Vagina (tissue), 2 donors: ENCODE measurements at regions not wholly inside any gene's neighbourhood (a gene's known extent, or its start where the extent isn't known, plus 50 kb on each side); places are given as distances from the start of the nearest gene placed in this dataset.

Experiments used
- DNase-seq, 2 donors: peaks; one replicate each; pipeline ENCODE4 v3.0.0-alpha.2; 2017; ENCODE audit errors: extremely low spot score in 2 of 2
- H3K27ac ChIP-seq: fragments of 200-600 bp; sonication (generic); one replicate; pipeline ENCODE4 v1.5.1; 2019
- H3K27me3 ChIP-seq: fragments of 200-600 bp; sonication (generic); one replicate; pipeline ENCODE4 v1.5.1; 2019
- H3K36me3 ChIP-seq, 2 donors: fragments of 200-600 bp; sonication (generic); one replicate each; pipeline ENCODE4 v1.5.1; 2017 to 2019
- H3K4me1 ChIP-seq: fragments of 200-600 bp; sonication (generic); one replicate; pipeline ENCODE4 v1.5.1; 2019
- H3K4me3 ChIP-seq, 2 donors: fragments of 200-600 bp; sonication (generic); 1 replicate in 1 of 2; 2 replicates in 1 of 2; pipeline ENCODE4 v1.5.1; 2016 to 2019
- H3K9me3 ChIP-seq: fragments of 200-600 bp; sonication (generic); one replicate; pipeline ENCODE4 v1.5.1; 2019
- POLR2A ChIP-seq, 2 donors: fragments of 450-650 bp; IDR thresholded peaks; one replicate each; pipeline ENCODE4 v1.6.1; 2017; ENCODE audit warnings: antibody characterized with exemption in 2 of 2, mild to moderate bottlenecking in 2 of 2, moderate library complexity in 2 of 2
- POLR2AphosphoS5 ChIP-seq, 2 donors: sonication (generic); formaldehyde crosslinking; IDR thresholded peaks; one replicate each; pipeline ENCODE4 v1.9.0; 2017; ENCODE audit warnings: antibody characterized with exemption in 2 of 2, mild to moderate bottlenecking in 2 of 2, low read depth in 1 of 2; ENCODE audit not compliant: insufficient read depth in 1 of 2
- intact Hi-C: fragments of 100-400 bp; cut with DNase I; formaldehyde crosslinking; loops from one replicate; pipeline ENCODE4 v1.15.1; 2023
- TF ChIP-seq, protein P1 (sequence below), 3 experiments: fragments of 450-650 bp in 2 of 3; fragments of 200-600 bp in 1 of 3; sonication (generic) in 1 of 3; IDR thresholded peaks; one replicate each; pipeline ENCODE4 v1.5.1; 2017 to 2019; ENCODE audit warnings: antibody characterized with exemption in 3 of 3, mild to moderate bottlenecking in 2 of 3, moderate library complexity in 2 of 3

DNA sequence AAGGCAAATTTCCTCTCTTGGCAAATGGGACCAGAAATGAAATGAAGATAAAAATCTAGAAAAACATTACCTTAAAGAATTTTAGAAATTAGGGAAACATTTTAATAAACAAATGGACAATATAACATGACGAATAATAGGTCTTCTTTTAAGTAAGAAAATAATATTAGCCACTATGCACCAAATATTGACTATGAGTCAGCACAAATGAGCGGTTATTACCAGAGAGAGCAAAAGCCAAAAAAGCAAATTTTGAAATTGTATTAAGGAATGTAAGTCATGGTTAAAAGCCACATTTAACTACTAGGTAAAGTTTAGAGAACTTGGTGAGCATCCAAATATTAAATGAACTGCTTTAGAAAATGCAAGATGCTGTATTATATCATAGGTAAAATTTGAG is 376.6 kb upstream of the JAG1 start:
- intact Hi-C loops = no loop called here
- DNase-seq = no peak
- H3K9me3 ChIP-seq = no peaks in the 10 kb centered on the region
- no peaks in the 10 kb centered on the region for H3K4me1 ChIP-seq
- no peaks in the 10 kb centered on the region for H3K36me3 ChIP-seq
- TF ChIP-seq, protein P1, sequence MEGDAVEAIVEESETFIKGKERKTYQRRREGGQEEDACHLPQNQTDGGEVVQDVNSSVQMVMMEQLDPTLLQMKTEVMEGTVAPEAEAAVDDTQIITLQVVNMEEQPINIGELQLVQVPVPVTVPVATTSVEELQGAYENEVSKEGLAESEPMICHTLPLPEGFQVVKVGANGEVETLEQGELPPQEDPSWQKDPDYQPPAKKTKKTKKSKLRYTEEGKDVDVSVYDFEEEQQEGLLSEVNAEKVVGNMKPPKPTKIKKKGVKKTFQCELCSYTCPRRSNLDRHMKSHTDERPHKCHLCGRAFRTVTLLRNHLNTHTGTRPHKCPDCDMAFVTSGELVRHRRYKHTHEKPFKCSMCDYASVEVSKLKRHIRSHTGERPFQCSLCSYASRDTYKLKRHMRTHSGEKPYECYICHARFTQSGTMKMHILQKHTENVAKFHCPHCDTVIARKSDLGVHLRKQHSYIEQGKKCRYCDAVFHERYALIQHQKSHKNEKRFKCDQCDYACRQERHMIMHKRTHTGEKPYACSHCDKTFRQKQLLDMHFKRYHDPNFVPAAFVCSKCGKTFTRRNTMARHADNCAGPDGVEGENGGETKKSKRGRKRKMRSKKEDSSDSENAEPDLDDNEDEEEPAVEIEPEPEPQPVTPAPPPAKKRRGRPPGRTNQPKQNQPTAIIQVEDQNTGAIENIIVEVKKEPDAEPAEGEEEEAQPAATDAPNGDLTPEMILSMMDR (IDR thresholded peaks at IDR 0.05) = no peak
- TF ChIP-seq POLR2A (IDR thresholded peaks at IDR 0.05) (no peak), POLR2AphosphoS5 (IDR thresholded peaks at IDR 0.05; ENCODE audit: insufficient read depth in 1 of 2, low read depth in 1 of 2) (no peak)
- H3K27me3 ChIP-seq = no peaks in the 10 kb centered on the region
- no peak overlapping the region for H3K27ac ChIP-seq
- H3K4me3 ChIP-seq = no peak overlapping the region

DNA sequence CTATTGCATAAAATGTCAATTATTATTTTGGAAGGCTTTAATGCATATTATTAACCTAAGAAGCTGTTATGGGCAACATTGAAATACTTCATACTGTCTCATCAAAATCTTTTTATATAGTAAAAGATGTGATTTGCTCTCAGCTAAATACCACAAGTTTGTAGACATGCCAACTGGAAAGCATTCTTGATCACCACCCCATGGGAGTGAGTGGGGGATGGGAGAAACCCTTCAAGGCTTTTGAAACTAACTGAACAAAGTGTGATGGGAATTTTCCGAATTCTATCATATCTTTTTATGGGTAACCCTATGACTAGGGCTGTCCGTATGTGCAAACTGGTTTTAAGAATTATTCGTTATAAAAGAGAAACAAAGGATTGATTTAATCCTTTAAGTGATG is 377.3 kb upstream of the JAG1 start:
- TF ChIP-seq POLR2A (IDR thresholded peaks at IDR 0.05) = no peak
- TF ChIP-seq, protein P1 (IDR thresholded peaks at IDR 0.05) = no peak
- no peak for TF ChIP-seq POLR2AphosphoS5 (IDR thresholded peaks at IDR 0.05; ENCODE audit: insufficient read depth in 1 of 2, low read depth in 1 of 2)
- intact Hi-C loops = no loop called here

DNA sequence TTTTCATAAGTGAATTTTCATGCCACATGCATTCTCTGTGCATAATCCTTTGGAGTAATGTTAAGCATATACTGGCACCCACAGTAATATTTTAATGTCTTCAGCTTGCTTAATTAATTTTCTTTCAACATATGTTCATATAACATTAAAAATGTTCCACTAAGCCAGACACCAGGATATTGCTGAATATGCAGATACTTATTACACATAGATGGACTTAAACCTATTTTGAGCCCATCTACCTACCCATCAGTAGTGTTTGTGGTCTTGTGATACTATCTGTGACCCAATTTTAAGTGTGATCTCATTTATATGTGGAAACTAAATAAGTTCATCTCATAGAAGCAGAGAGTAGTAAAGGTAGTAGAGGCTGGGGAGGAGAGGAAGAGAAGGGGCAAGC is 379.5 kb upstream of the JAG1 start:
- TF ChIP-seq, protein P1 (IDR thresholded peaks at IDR 0.05) = no peak
- TF ChIP-seq POLR2AphosphoS5 (IDR thresholded peaks at IDR 0.05; ENCODE audit: insufficient read depth in 1 of 2, low read depth in 1 of 2) (no peak), POLR2A (IDR thresholded peaks at IDR 0.05) (no peak)
- H3K27ac ChIP-seq = no peak overlapping the region
- intact Hi-C loops = no loop called here
- no peaks in the 10 kb centered on the region for H3K36me3 ChIP-seq
- no peak overlapping the region for H3K4me3 ChIP-seq
- peaks cover 4% of the 10 kb centered on the region for H3K4me1 ChIP-seq
- H3K27me3 ChIP-seq = no peaks in the 10 kb centered on the region
- no peaks in the 10 kb centered on the region for H3K9me3 ChIP-seq
- no peak for DNase-seq

More for the DNA sequence above, 377.3 kb upstream of the JAG1 start:
- no peaks in the 10 kb centered on the region for H3K27me3 ChIP-seq
- DNase-seq = no peak
- no peak overlapping the region for H3K27ac ChIP-seq
- H3K4me3 ChIP-seq = no peak overlapping the region
- H3K4me1 ChIP-seq = no peaks in the 10 kb centered on the region
- H3K9me3 ChIP-seq = no peaks in the 10 kb centered on the region
- H3K36me3 ChIP-seq = no peaks in the 10 kb centered on the region

DNA sequence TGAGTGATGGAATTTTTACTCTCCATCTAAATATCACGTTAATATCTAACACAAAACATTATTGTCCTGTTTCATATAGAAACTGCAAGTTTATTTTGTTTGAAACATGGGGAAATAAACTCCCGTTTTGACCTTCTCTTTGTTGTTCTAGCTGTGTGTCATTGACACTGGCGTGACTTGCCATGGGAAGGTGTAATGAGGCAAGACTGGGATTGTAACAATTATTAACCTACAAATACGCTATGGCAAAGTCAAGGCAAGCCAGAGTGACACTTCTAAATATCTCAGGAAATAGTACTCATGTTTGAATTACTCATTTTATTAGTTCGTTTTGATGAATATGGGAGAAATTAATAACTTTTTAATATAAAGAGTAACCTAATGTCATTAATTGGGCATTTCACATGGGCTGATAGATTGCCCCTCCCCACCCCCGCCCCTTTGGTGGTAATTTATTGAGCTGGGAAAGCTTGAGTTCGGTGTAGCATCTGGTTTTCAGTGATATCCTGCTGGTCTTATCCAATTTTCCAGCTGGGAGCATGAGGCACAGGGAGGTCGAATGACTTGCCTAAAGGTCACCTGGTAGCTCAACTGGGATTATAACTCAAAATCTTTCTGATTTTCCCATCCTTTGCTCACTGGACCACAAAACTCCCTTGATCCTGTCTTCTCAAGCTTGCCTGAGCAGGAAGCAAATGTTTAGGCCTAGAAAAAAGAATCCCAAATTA is 380.6 kb upstream of the JAG1 start:
- Histone ChIP-seq H3K9me3 (no peaks in the 10 kb centered on the region), H3K27me3 (no peaks in the 10 kb centered on the region), H3K27ac (no peak overlapping the region), H3K4me3 (no peak overlapping the region), H3K4me1 (peaks cover 8% of the 10 kb centered on the region), H3K36me3 (no peaks in the 10 kb centered on the region)
- TF ChIP-seq, protein P1 (IDR thresholded peaks at IDR 0.05) = no peak
- TF ChIP-seq POLR2AphosphoS5 (IDR thresholded peaks at IDR 0.05; ENCODE audit: insufficient read depth in 1 of 2, low read depth in 1 of 2) = no peak
- no peak for TF ChIP-seq POLR2A (IDR thresholded peaks at IDR 0.05)
- intact Hi-C loops = no loop called here
- no peak for DNase-seq

DNA sequence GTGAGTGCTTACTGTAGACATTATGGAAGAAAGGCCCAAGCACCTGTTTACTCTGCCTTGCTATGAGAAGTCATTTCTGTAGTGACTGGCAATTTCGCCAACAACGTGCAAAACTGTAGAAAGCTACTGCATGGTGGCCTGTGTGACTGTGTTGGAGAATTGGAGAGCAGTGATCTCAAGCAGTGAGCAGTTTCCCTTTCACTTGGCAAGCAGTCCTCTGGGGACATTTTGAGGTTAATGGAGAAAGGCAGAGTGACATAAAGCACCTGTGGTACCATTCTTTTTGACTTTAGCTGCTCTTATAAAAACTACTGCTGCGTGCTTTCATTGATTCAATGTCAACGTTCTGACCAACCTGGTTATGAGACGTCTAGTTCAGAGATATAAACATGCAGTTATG is 382.6 kb upstream of the JAG1 start:
- H3K27ac ChIP-seq = peak overlapping the region; percentile 11
- H3K36me3 ChIP-seq = no peaks in the 10 kb centered on the region
- intact Hi-C loops = no loop called here
- no peak overlapping the region for H3K4me3 ChIP-seq
- TF ChIP-seq POLR2AphosphoS5 (IDR thresholded peaks at IDR 0.05; ENCODE audit: insufficient read depth in 1 of 2, low read depth in 1 of 2) = no peak
- no peak for TF ChIP-seq POLR2A (IDR thresholded peaks at IDR 0.05)
- TF ChIP-seq, protein P1 (IDR thresholded peaks at IDR 0.05) = no peak
- H3K27me3 ChIP-seq = no peaks in the 10 kb centered on the region
- DNase-seq = no peak
- peaks cover 8% of the 10 kb centered on the region for H3K4me1 ChIP-seq
- H3K9me3 ChIP-seq = no peaks in the 10 kb centered on the region
